Neural progenitor cell (in vitro differentiated cells): ENCODE measurements at regions not wholly inside any gene's neighbourhood (a gene's known extent, or its start where the extent isn't known, plus 50 kb on each side); places are given as distances from the start of the nearest gene placed in this dataset.

Source experiments
- DNase-seq: peaks from one replicate; pipeline ENCODE4 v3.0.0-alpha.2; 2016; ENCODE audit warnings: low spot score
- H2AFZ ChIP-seq: fragments of 200-600 bp; sonication (generic); replicated peaks from 2 replicates; pipeline ENCODE4 v1.6.1; 2016; ENCODE audit warnings: antibody characterized with exemption
- H3F3A ChIP-seq: fragments of 200-600 bp; sonication (generic); 2 replicates; pipeline ENCODE4 v1.6.1; 2016; ENCODE audit warnings: antibody characterized with exemption, low read depth
- H3K27ac ChIP-seq: fragments of 200-600 bp; sonication (generic); 2 replicates; pipeline ENCODE4 v1.5.1; 2016; ENCODE audit warnings: mild to moderate bottlenecking
- H3K27me3 ChIP-seq: fragments of 200-600 bp; sonication (generic); 2 replicates; pipeline ENCODE4 v1.6.1; 2016; ENCODE audit warnings: mild to moderate bottlenecking, moderate library complexity
- H3K36me3 ChIP-seq: fragments of 200-600 bp; sonication (generic); 2 replicates; pipeline ENCODE4 v1.5.1; 2016
- H3K4me1 ChIP-seq: fragments of 200-600 bp; sonication (generic); 2 replicates; pipeline ENCODE4 v1.6.1; 2016; ENCODE audit warnings: mixed run types
- H3K4me2 ChIP-seq: fragments of 200-600 bp; sonication (generic); 2 replicates; pipeline ENCODE4 v1.6.1; 2016
- H3K4me3 ChIP-seq: fragments of 200-600 bp; sonication (generic); 2 replicates; pipeline ENCODE4 v1.5.1; 2016
- H3K79me2 ChIP-seq: fragments of 200-600 bp; sonication (generic); 2 replicates; pipeline ENCODE4 v1.6.1; 2016; ENCODE audit warnings: low read depth
- H3K9ac ChIP-seq: fragments of 200-600 bp; sonication (generic); 2 replicates; pipeline ENCODE4 v1.6.1; 2016
- H3K9me3 ChIP-seq: fragments of 200-600 bp; sonication (generic); 2 replicates; pipeline ENCODE4 v1.5.1; 2016; ENCODE audit warnings: low read depth
- H4K20me1 ChIP-seq: fragments of 200-600 bp; sonication (generic); 2 replicates; pipeline ENCODE4 v1.6.1; 2016; ENCODE audit warnings: low read depth
- H3K27ac Mint-ChIP-seq: 3 replicates; pipeline ENCODE4 v1.8.0; 2021; ENCODE audit warnings: mixed read lengths
- H3K27me3 Mint-ChIP-seq: 2 replicates; pipeline ENCODE4 v1.8.0; 2022; ENCODE audit warnings: low read depth, mild to moderate bottlenecking, inconsistent platforms, moderate library complexity, mixed read lengths; ENCODE audit not compliant: insufficient read depth
- H3K36me3 Mint-ChIP-seq: 3 replicates; pipeline ENCODE4 v1.8.0; 2021; ENCODE audit warnings: mixed read lengths
- H3K4me1 Mint-ChIP-seq: 3 replicates; pipeline ENCODE4 v1.8.0; 2021; ENCODE audit warnings: mixed read lengths
- H3K4me3 Mint-ChIP-seq: 3 replicates; pipeline ENCODE4 v1.8.0; 2021; ENCODE audit warnings: mild to moderate bottlenecking, moderate library complexity, mixed read lengths
- H3K9me3 Mint-ChIP-seq: 3 replicates; pipeline ENCODE4 v1.8.0; 2020; ENCODE audit warnings: mixed read lengths
- CTCF ChIP-seq: fragments of 200-600 bp; sonication (generic); IDR thresholded peaks from 2 replicates; pipeline ENCODE4 v1.5.1; 2017; ENCODE audit warnings: antibody characterized with exemption, mild to moderate bottlenecking
- EZH2 ChIP-seq: fragments of 200-600 bp; sonication (generic); IDR thresholded peaks from 2 replicates; pipeline ENCODE4 v1.6.1; 2017; ENCODE audit warnings: antibody characterized with exemption, mild to moderate bottlenecking, moderate library complexity
- EZH2phosphoT487 ChIP-seq: fragments of 200-600 bp; sonication (generic); IDR thresholded peaks from 2 replicates; pipeline ENCODE4 v1.6.1; 2017; ENCODE audit warnings: antibody characterized with exemption

- H3K4me3 Mint-ChIP-seq: no peak overlapping the region
- TF ChIP-seq CTCF (no peak), EZH2phosphoT487 (no peak), EZH2 (no peak)
- no peaks in the 10 kb centered on the region for H3K79me2 ChIP-seq
- no peaks in the 10 kb centered on the region for H4K20me1 ChIP-seq
- H3K4me1 Mint-ChIP-seq: no peaks in the 10 kb centered on the region
- H3K4me2 ChIP-seq: no peak overlapping the region
- no peaks in the 10 kb centered on the region for H3F3A ChIP-seq
- peaks cover 2% of the 10 kb centered on the region for H3K9me3 Mint-ChIP-seq
- no peaks in the 10 kb centered on the region for H3K27me3 Mint-ChIP-seq
- H3K36me3 Mint-ChIP-seq: no peaks in the 10 kb centered on the region
- H3K9me3 ChIP-seq: no peaks in the 10 kb centered on the region
- H3K36me3 ChIP-seq: no peaks in the 10 kb centered on the region
- H3K4me3 ChIP-seq: no peak overlapping the region
- no peaks in the 10 kb centered on the region for H3K27me3 ChIP-seq
- no peak overlapping the region for H3K27ac Mint-ChIP-seq
- no peak overlapping the region for H3K27ac ChIP-seq
- H3K4me1 ChIP-seq: no peaks in the 10 kb centered on the region
- H3K9ac ChIP-seq: no peak overlapping the region
- no peak overlapping the region for H2AFZ ChIP-seq
- DNase-seq: no peak
These were observed 174.6 kb downstream of the PCDH10 start for GRCh38 chr4:133323670-133324069.

- H4K20me1 ChIP-seq: no peaks in the 10 kb centered on the region
- H3K36me3 ChIP-seq: no peaks in the 10 kb centered on the region
- H3K27ac ChIP-seq: no peak overlapping the region
- no peaks in the 10 kb centered on the region for H3F3A ChIP-seq
- Mint-ChIP-seq H3K27ac (no peak overlapping the region), H3K4me1 (peaks cover 11% of the 10 kb centered on the region), H3K9me3 (peaks cover 2% of the 10 kb centered on the region), H3K27me3 (no peaks in the 10 kb centered on the region), H3K36me3 (no peaks in the 10 kb centered on the region), H3K4me3 (no peak overlapping the region)
- H3K9ac ChIP-seq: no peak overlapping the region
- no peaks in the 10 kb centered on the region for H3K9me3 ChIP-seq
- no peaks in the 10 kb centered on the region for H3K4me1 ChIP-seq
- DNase-seq: peak; percentile 62
- H3K27me3 ChIP-seq: no peaks in the 10 kb centered on the region
- H3K79me2 ChIP-seq: no peaks in the 10 kb centered on the region
- no peak overlapping the region for H3K4me3 ChIP-seq
- no peak overlapping the region for H3K4me2 ChIP-seq
- no peak overlapping the region for H2AFZ ChIP-seq
- TF ChIP-seq CTCF (peak; percentile 80), EZH2phosphoT487 (no peak)
These were observed 171.6 kb downstream of the PCDH10 start for GRCh38 chr4:133320576-133321170.

DNA sequence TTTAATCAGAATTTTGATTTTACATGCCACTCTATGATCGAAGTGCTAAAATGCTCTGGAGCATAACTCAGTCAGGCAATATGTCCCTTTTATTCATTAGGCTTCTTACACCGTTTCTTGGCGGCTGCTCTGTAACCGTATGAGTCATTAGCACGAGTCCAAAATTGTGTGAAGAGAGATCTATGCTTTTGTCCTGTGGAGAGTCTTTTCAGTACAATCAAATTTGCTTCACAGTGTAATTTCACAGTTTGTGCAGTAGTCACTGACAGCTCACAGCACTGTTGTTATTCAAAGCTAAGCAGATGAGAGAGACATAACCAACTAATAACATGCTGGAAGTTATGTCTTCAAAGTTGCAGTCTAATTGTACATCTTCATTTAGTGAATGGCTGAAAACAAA lies 167.8 kb downstream of the PCDH10 start:
- H3K4me2 ChIP-seq: no peak overlapping the region
- no peaks in the 10 kb centered on the region for H3K79me2 ChIP-seq
- H3K9ac ChIP-seq: no peak overlapping the region
- TF ChIP-seq EZH2phosphoT487 (no peak), CTCF (no peak), EZH2 (no peak)
- H3K4me1 ChIP-seq: no peaks in the 10 kb centered on the region
- Mint-ChIP-seq H3K4me1 (peaks cover 11% of the 10 kb centered on the region), H3K27ac (no peak overlapping the region), H3K4me3 (no peak overlapping the region), H3K9me3 (no peaks in the 10 kb centered on the region), H3K27me3 (no peaks in the 10 kb centered on the region), H3K36me3 (no peaks in the 10 kb centered on the region)
- no peaks in the 10 kb centered on the region for H4K20me1 ChIP-seq
- no peaks in the 10 kb centered on the region for H3K27me3 ChIP-seq
- H3K36me3 ChIP-seq: no peaks in the 10 kb centered on the region
- H3F3A ChIP-seq: no peaks in the 10 kb centered on the region
- no peak overlapping the region for H3K27ac ChIP-seq
- H3K4me3 ChIP-seq: no peak overlapping the region
- H3K9me3 ChIP-seq: no peaks in the 10 kb centered on the region
- H2AFZ ChIP-seq: no peak overlapping the region
- DNase-seq: no peak
